GM12865 (cell line): ENCODE measurements at regions not wholly inside any gene's neighbourhood (a gene's known extent, or its start where the extent isn't known, plus 50 kb on each side); places are given as distances from the start of the nearest gene placed in this dataset.

Source experiments
- DNase-seq: peaks from one replicate; pipeline ENCODE4 v3.0.0; 2010; ENCODE audit warnings: low read depth
- H3K4me3 ChIP-seq: 2 replicates; pipeline ENCODE4 v1.5.1; 2011; ENCODE audit warnings: mild to moderate bottlenecking, low read depth, low read length, control low read depth
- CTCF ChIP-seq: IDR thresholded peaks from 2 replicates; pipeline ENCODE4 v1.5.1; 2011; ENCODE audit warnings: low read length, control low read depth, low read depth, inconsistent platforms; ENCODE audit not compliant: insufficient read depth; ENCODE audit errors: missing control alignments

DNA sequence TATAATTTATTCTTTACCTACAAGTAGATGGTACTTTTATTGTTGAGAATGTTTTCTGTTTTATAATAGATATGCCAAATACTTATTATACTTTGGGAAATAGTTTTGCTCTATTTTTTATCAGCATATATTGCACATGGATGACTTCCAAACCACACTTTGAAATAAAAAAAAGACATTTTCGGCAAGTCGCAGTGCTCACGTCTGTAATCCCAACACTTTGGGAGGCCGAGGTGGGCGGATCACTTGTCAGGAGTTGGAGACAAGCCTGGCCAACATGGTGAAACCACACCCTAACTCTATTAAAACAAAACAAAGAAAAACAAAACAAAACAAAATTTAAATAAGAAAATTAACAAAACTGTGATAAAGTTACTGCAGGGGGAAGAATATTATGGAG, 983.9 kb upstream of the CNTN5 start:
- TF ChIP-seq CTCF, result no peak
- DNase-seq, result no peak
- H3K4me3 ChIP-seq, result no peak overlapping the region

- no peak for DNase-seq
- TF ChIP-seq CTCF, result no peak
- no peak overlapping the region for H3K4me3 ChIP-seq
These were observed 980.5 kb upstream of the CNTN5 start for GRCh38 chr11:98040061-98040808.

DNA sequence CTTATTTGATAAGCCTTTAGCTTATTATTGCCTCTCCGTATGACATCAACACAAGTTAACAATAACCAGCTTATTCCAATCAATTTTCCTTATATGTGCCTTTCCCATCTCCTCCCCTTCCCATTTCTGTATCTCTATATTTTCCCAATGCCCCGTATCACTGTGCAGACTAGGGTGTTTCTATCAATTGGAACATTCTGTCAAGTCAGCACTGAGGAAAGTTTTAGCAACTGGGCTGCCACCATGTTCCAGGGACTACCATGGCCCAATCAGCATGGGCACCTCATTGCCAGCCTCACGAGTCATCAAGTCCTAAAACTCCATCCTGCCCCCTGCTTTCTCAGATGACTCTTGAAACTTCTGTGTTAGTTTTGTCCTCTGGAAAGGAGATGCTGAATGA, 973.1 kb upstream of the CNTN5 start:
- no peak for DNase-seq
- TF ChIP-seq CTCF, result no peak
- no peak overlapping the region for H3K4me3 ChIP-seq

- DNase-seq, result no peak
- TF ChIP-seq CTCF, result no peak
- H3K4me3 ChIP-seq, result no peak overlapping the region
These were observed 966.9 kb upstream of the CNTN5 start for GRCh38 chr11:98053851-98054250.

DNA sequence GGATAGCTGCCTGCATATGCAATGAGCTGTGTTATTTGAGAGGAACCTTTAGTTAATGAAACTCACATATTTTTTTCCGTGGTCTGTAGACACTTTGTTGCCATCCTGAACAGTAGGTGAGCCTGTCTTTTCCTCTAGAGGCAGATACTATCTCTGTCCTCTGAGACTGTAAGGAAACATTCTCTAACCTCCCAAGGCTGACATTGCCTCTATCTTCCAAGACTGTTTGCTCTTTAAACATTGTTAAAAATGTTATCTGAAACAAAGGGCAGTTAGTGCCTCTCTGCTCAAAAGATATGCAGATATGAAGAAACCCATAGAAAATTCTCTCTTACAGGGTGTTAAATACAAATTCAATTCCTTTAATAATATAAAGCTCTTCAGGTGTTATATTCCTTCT, 963.8 kb upstream of the CNTN5 start:
- no peak overlapping the region for H3K4me3 ChIP-seq
- no peak for DNase-seq
- no peak for TF ChIP-seq CTCF

GRCh38 chr11:98059488-98059887, 961.3 kb upstream of the CNTN5 start:
- DNase-seq, result no peak
- H3K4me3 ChIP-seq, result no peak overlapping the region
- TF ChIP-seq CTCF, result no peak

GRCh38 chr11:98060759-98061158, 960.0 kb upstream of the CNTN5 start:
- no peak overlapping the region for H3K4me3 ChIP-seq
- TF ChIP-seq CTCF, result no peak
- no peak for DNase-seq
